ENCODE measurements at regions not wholly inside any gene's neighbourhood (a gene's known extent, or its start where the extent isn't known, plus 50 kb on each side); places are given as distances from the start of the nearest gene placed in this dataset.

GRCh38 chr2:237150186-237150585 is 64.5 kb downstream of the COPS8 start:
- Mint-ChIP-seq H3K4me1 (peaks cover 31% of the 10 kb centered on the region), H3K27me3 (peaks cover 4% of the 10 kb centered on the region), H3K9me3 (ENCODE audit: low read depth) (peaks cover 21% of the 10 kb centered on the region), H3K4me3 (no peak overlapping the region), H3K36me3 (ENCODE audit: low read depth) (peaks cover 3% of the 10 kb centered on the region), H3K27ac (no peak overlapping the region)
- ChIA-PET POLR2A (no interaction called here), CTCF (no interaction called here)
- ATAC-seq (no peak), DNase-seq (no peak)
- intact Hi-C loops (cut with DNase I, micrococcal nuclease): loop anchor here in 1 of 2 experiments (5.0 kb wide), 1 partner anchor 142 kb away; no protein-coding TSS in a partner anchor

GRCh38 chr2:237150831-237151375 is 65.2 kb downstream of the COPS8 start:
- intact Hi-C loops (cut with DNase I, micrococcal nuclease): loop anchor here in 1 of 2 experiments (5.0 kb wide), 1 partner anchor 141 kb away; no protein-coding TSS in a partner anchor
- H3K9me3 Mint-ChIP-seq (ENCODE audit: low read depth): peaks cover 18% of the 10 kb centered on the region
- ChIA-PET POLR2A (no interaction called here), CTCF (no interaction called here)
- peaks cover 38% of the 10 kb centered on the region for H3K4me1 Mint-ChIP-seq
- peaks cover 4% of the 10 kb centered on the region for H3K27me3 Mint-ChIP-seq
- H3K4me3 Mint-ChIP-seq: no peak overlapping the region
- DNase-seq: no peak
- no peak overlapping the region for H3K27ac Mint-ChIP-seq
- peaks cover 3% of the 10 kb centered on the region for H3K36me3 Mint-ChIP-seq (ENCODE audit: low read depth)
- ATAC-seq: no peak

DNA sequence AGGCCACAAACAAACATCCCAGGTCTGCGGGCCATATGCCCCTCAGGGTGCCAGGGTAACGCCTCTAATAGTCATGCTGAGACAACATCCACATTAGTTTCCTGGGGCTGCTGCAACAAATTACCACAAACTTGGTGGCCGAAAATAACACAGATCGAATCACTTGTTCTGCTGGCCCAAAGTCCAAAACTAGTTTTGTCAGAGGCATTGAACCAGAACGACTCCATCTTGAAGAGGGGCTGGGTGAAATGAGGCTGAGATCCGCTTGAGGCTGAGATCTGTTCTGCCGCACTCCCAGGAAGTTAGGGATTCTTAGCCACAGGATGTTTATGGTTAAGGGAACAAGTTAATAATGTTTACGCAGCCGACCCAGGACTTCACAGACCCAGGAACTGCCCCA is 66.7 kb downstream of the COPS8 start:
- DNase-seq (no peak), ATAC-seq (no peak)
- Mint-ChIP-seq H3K4me1 (peaks cover 44% of the 10 kb centered on the region), H3K4me3 (no peak overlapping the region), H3K27ac (no peak overlapping the region), H3K9me3 (ENCODE audit: low read depth) (peaks cover 7% of the 10 kb centered on the region), H3K36me3 (ENCODE audit: low read depth) (peaks cover 3% of the 10 kb centered on the region), H3K27me3 (peaks cover 4% of the 10 kb centered on the region)
- ChIA-PET CTCF (no interaction called here), POLR2A (no interaction called here)
- intact Hi-C loops (cut with DNase I, micrococcal nuclease): loop anchor here in 1 of 2 experiments (5.0 kb wide), 1 partner anchor 140 kb away; no protein-coding TSS in a partner anchor

DNA sequence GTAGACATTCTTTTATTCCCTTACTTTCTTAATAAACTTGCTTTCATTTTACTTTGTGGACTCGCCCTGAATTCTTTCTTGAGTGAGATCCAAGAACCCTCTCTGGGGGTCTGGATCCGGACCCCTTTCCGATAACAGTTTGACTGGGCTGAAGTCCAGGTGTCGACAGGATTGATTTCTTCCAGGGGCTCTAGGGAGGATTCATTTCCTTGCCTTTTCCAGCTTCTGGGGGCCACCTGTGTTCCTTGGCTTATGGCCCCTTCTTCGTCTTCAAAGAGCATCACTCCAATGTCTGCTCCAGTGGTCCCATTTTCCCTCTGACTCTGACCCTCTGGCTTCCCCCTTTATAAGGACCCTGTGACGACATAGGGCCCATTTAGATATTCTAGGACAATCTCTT is 67.5 kb downstream of the COPS8 start:
- H3K4me1 Mint-ChIP-seq: peaks cover 44% of the 10 kb centered on the region
- H3K27ac Mint-ChIP-seq: no peak overlapping the region
- H3K36me3 Mint-ChIP-seq (ENCODE audit: low read depth): peaks cover under 1% of the 10 kb centered on the region
- no peak overlapping the region for H3K4me3 Mint-ChIP-seq
- DNase-seq (no peak), ATAC-seq (no peak)
- ChIA-PET POLR2A (no interaction called here), CTCF (interaction anchor here (1.1 to 2.2 kb wide), 6 partner anchors 9 to 419 kb away, joined by 3 to 19 read pairs (median 10); no protein-coding TSS in a partner anchor)
- peaks cover 4% of the 10 kb centered on the region for H3K27me3 Mint-ChIP-seq
- intact Hi-C loops (cut with DNase I, micrococcal nuclease): loop anchor here in 1 of 2 experiments (5.0 kb wide), 1 partner anchor 139 kb away; no protein-coding TSS in a partner anchor
- H3K9me3 Mint-ChIP-seq (ENCODE audit: low read depth): peaks cover under 1% of the 10 kb centered on the region

- no peak overlapping the region for H3K27ac Mint-ChIP-seq
- CTCF ChIA-PET: interaction anchor here (0.5 to 2.2 kb wide), 14 partner anchors 11 to 418 kb away, joined by 3 to 19 read pairs (median 5); partner anchors contain the start of gene COPS8
- no peak overlapping the region for H3K4me3 Mint-ChIP-seq
- DNase-seq (peak; percentile 78), ATAC-seq (peak; percentile 7)
- intact Hi-C loops (cut with DNase I, micrococcal nuclease): loop anchor here (1.0 to 5.0 kb wide), 7 partner anchors 138 to 418 kb away; no protein-coding TSS in a partner anchor
- H3K36me3 Mint-ChIP-seq (ENCODE audit: low read depth): no peaks in the 10 kb centered on the region
- H3K9me3 Mint-ChIP-seq (ENCODE audit: low read depth): no peaks in the 10 kb centered on the region
- POLR2A ChIA-PET: no interaction called here
- H3K27me3 Mint-ChIP-seq: peaks cover 4% of the 10 kb centered on the region
- peaks cover 44% of the 10 kb centered on the region for H3K4me1 Mint-ChIP-seq
Measured at GRCh38 chr2:237154082-237154638, 68.5 kb downstream of the COPS8 start.

DNA sequence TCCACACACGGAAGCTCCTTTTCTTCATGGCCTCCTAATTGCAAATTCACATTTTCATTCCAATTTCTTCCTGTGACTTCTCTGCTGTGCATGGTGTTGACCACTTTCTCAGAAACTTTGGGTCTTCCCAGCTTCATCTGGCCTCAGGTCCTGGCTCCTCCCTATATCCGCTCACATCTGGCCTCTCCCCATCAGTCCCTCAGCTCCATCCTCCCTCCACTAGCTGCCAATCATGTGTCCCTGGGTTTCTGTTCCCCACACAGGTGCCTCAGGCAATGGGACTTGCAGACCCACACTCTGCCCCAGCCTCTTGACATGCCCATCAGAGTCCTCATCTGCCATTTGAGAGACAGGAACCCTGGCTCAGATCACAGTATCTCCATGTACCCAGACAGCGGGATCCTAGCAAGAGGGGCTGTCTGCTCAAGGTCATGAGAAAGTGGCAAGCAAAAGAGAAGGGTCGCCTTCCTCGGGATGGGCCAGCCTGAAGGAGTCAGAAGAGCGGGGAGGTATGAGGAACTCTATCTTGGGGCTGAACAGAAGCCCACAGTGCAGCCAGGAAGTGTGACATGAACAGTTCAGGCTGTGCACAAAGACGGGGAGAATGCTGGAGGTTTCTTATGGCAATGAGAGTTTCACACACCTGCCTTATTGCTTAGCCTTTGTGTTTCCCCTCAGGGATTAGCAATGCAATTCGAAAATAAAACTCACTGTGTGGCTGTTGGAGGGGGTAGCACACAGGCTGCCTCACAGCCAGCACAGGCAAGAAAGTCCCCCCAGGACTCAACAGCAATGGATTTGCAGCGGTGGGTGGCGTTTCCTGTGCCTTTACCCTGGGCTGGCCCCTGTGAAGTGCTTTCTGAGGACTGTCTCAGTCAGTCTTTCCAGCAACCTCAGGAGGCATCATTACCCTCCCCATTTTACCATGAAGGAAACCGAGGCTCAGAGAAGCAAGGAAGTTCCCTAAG is 69.5 kb downstream of the COPS8 start:
- intact Hi-C loops (cut with DNase I, micrococcal nuclease): loop anchor here (1.0 to 5.0 kb wide), 9 partner anchors 72 to 842 kb away; no protein-coding TSS in a partner anchor
- POLR2A ChIA-PET: no interaction called here
- peaks cover 38% of the 10 kb centered on the region for H3K4me1 Mint-ChIP-seq
- CTCF ChIA-PET: interaction anchor here (0.6 to 2.2 kb wide), 12 partner anchors 10 to 417 kb away, joined by 3 to 19 read pairs (median 6); no protein-coding TSS in a partner anchor
- ATAC-seq (peak; percentile 65), DNase-seq (peak; percentile 71)
- no peaks in the 10 kb centered on the region for H3K36me3 Mint-ChIP-seq (ENCODE audit: low read depth)
- H3K27me3 Mint-ChIP-seq: peaks cover 4% of the 10 kb centered on the region
- H3K9me3 Mint-ChIP-seq (ENCODE audit: low read depth): no peaks in the 10 kb centered on the region
- no peak overlapping the region for H3K4me3 Mint-ChIP-seq
- H3K27ac Mint-ChIP-seq: peak overlapping the region; percentile 83

GRCh38 chr2:237156031-237156856 is 70.6 kb downstream of the COPS8 start:
- CTCF ChIA-PET: interaction anchor here (0.8 to 1.7 kb wide), 4 partner anchors 265 to 881 kb away, joined by 3 to 6 read pairs (median 3); no protein-coding TSS in a partner anchor
- POLR2A ChIA-PET: no interaction called here

DNA sequence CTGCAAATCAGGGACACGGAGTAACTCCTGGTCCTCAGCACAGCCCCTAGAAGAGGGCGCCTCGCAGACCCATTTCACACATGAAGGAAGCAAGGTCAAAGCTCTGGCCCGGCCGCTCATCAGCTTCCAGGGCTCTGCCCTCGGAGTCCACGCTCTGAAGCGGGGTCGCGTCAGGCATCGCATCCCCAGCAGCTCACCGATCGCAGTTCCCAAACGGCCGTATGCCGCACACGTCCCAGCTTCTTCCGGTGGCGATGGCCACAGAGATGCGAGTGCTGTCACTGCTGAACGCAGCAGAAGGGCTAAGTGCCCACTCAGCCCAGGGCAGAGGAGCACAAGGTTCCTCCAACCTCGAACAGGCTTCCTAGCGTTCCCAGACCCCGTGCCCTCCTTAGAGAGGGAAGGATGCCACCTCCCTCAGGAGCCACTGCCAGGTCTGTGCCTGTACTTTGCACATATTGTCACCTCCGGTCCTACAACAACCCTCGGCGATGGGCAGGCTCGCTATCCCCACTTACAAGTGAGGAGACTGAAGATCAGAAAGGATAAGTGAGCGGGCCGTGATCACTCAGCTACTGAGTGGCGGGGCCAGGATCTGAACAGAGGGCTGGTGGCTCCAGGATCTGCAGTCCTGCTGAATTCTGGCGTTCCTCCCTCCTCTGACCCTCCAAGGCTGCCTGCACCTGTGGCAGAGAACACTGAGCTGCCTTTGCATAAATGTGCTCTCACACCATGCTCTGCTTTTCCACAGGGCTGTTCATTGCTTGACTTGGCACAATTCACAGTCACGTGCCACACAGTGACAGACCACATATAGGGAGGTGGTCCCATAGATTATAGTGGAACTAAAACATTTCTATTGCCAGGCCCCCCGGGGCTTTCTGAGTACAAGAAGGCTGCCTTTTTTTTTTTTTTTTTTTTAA is 71.4 kb downstream of the COPS8 start:
- intact Hi-C loops (cut with DNase I, micrococcal nuclease): loop anchor here in 1 of 2 experiments (5.0 kb wide), 2 partner anchors 70 to 840 kb away; no protein-coding TSS in a partner anchor
- DNase-seq: no peak
- H3K36me3 Mint-ChIP-seq (ENCODE audit: low read depth): no peaks in the 10 kb centered on the region
- no peak overlapping the region for H3K4me3 Mint-ChIP-seq
- H3K9me3 Mint-ChIP-seq (ENCODE audit: low read depth): no peaks in the 10 kb centered on the region
- H3K27me3 Mint-ChIP-seq: no peaks in the 10 kb centered on the region
- ATAC-seq: no peak
- ChIA-PET POLR2A (no interaction called here), CTCF (interaction anchor here (0.6 to 1.7 kb wide), 6 partner anchors 264 to 881 kb away, joined by 3 to 6 read pairs (median 3); no protein-coding TSS in a partner anchor)
- H3K27ac Mint-ChIP-seq: peak overlapping the region; percentile 83
- peaks cover 38% of the 10 kb centered on the region for H3K4me1 Mint-ChIP-seq

More at GRCh38 chr2:237156031-237156856, 70.6 kb downstream of the COPS8 start:
- peak overlapping the region; percentile 83 for H3K27ac Mint-ChIP-seq
- DNase-seq (peak; percentile 80), ATAC-seq (peak; percentile 77)
- intact Hi-C loops (cut with DNase I, micrococcal nuclease): loop anchor here in 1 of 2 experiments (5.0 kb wide), 2 partner anchors 71 to 841 kb away; no protein-coding TSS in a partner anchor
- H3K27me3 Mint-ChIP-seq: peaks cover 4% of the 10 kb centered on the region
- H3K36me3 Mint-ChIP-seq (ENCODE audit: low read depth): no peaks in the 10 kb centered on the region
- no peaks in the 10 kb centered on the region for H3K9me3 Mint-ChIP-seq (ENCODE audit: low read depth)
- H3K4me1 Mint-ChIP-seq: peaks cover 38% of the 10 kb centered on the region
- H3K4me3 Mint-ChIP-seq: no peak overlapping the region

GRCh38 chr2:237157780-237158102 is 72.1 kb downstream of the COPS8 start:
- Mint-ChIP-seq H3K36me3 (ENCODE audit: low read depth) (no peaks in the 10 kb centered on the region), H3K27ac (no peak overlapping the region), H3K4me1 (peaks cover 38% of the 10 kb centered on the region), H3K27me3 (no peaks in the 10 kb centered on the region), H3K4me3 (no peak overlapping the region), H3K9me3 (ENCODE audit: low read depth) (no peaks in the 10 kb centered on the region)
- intact Hi-C loops (cut with DNase I, micrococcal nuclease): loop anchor here in 1 of 2 experiments (5.0 kb wide), 2 partner anchors 70 to 840 kb away; no protein-coding TSS in a partner anchor
- ATAC-seq (no peak), DNase-seq (no peak)
- CTCF ChIA-PET: interaction anchor here (0.6 to 0.8 kb wide), 2 partner anchors 292 to 589 kb away, joined by 3 read pairs; no protein-coding TSS in a partner anchor
- POLR2A ChIA-PET: no interaction called here

- no peak for ATAC-seq
- Mint-ChIP-seq H3K27me3 (no peaks in the 10 kb centered on the region), H3K9me3 (ENCODE audit: low read depth) (no peaks in the 10 kb centered on the region), H3K36me3 (ENCODE audit: low read depth) (no peaks in the 10 kb centered on the region), H3K4me3 (no peak overlapping the region), H3K27ac (no peak overlapping the region), H3K4me1 (peaks cover 38% of the 10 kb centered on the region)
- DNase-seq: no peak
- intact Hi-C loops (cut with DNase I, micrococcal nuclease): loop anchor here in 1 of 2 experiments (5.0 kb wide), 2 partner anchors 69 to 839 kb away; no protein-coding TSS in a partner anchor
- ChIA-PET CTCF (no interaction called here), POLR2A (no interaction called here)
Measured at GRCh38 chr2:237158194-237158593, 72.5 kb downstream of the COPS8 start.
